Stimulated activated CD4-positive, alpha-beta T cell treated with anti-CD3 and anti-CD28 coated beads, Interleukin-4, amount 100 ng/mL, for 4 hours (primary cell): ENCODE measurements at regions not wholly inside any gene's neighbourhood (a gene's known extent, or its start where the extent isn't known, plus 50 kb on each side); places are given as distances from the start of the nearest gene placed in this dataset.
"Not testable (repeated sequence)": the region's sequence is repeated elsewhere in the genome, so short reads cannot be mapped to it uniquely, and the experiment has no call there.

ENCODE experiments used
- DNase-seq, 2 experiments: peaks; one replicate each; pipeline ENCODE4 v3.0.0-alpha.2; 2020

DNA sequence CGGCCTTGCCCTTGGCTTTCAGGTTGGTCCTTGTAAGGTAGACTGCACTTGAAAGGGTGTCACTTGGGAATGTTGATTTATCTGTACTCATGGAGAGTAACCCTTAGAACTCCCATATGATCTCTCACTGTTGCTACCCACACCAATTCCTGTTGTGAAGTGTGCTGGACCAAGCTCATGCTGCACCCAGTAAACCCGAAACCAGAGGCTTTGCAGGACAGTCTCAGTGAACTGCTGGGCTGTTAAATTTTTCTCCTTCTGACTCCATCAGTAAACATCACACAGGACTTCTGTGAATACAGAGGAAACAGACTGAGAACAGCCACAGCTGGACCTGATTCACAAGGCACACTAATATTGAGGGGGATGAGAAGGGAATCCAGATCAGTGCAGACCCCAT lies 783.0 kb downstream of the TMEM121 start:
- DNase-seq = no peak

GRCh38 chr14:106315436-106315835 lies 789.1 kb downstream of the TMEM121 start:
- DNase-seq = no peak

DNA sequence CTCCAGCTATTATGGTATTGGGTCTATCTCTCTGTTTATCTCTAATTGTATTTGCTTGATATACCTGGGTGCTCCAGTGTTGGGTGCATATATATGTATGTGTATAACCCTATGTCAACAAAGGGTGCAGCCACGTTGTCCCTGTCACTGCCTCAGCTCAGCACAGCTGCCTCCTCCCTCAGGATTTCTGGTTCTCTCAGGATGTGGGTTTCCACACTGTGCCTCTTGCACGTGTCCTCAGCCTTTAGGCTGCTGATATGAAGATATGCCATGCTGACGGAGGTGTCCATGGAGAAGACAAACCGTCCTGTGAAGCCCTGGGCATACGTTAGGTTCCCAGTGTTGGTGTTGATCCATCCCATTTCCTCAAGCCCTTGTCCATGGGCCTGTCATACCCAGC lies 791.2 kb downstream of the TMEM121 start:
- no peak for DNase-seq

- peak; percentile 36 to 43 for DNase-seq
These were observed 792.3 kb downstream of the TMEM121 start for GRCh38 chr14:106318700-106319099.

- peak; percentile 31 to 36 for DNase-seq
These were observed 797.6 kb downstream of the TMEM121 start for GRCh38 chr14:106323970-106324369.

DNA sequence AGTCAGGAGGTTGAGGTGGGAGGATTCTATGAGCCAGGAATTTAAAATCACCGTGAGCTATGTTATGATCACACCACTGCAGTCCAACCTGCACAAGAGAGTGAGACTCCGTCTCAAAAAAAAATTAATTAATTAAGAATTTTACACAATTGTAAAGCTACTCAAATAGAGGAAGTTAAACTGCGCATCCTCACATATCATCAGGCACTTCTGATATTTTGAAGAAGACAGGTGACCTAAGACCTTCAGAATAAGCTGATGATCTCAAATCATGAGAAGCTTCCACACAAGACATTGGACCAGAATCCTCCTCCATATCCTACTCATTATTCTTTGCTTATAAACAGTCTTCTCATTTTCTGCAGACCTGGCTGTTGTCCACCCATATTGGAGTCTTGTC lies 800.9 kb downstream of the TMEM121 start:
- no peak for DNase-seq

DNA sequence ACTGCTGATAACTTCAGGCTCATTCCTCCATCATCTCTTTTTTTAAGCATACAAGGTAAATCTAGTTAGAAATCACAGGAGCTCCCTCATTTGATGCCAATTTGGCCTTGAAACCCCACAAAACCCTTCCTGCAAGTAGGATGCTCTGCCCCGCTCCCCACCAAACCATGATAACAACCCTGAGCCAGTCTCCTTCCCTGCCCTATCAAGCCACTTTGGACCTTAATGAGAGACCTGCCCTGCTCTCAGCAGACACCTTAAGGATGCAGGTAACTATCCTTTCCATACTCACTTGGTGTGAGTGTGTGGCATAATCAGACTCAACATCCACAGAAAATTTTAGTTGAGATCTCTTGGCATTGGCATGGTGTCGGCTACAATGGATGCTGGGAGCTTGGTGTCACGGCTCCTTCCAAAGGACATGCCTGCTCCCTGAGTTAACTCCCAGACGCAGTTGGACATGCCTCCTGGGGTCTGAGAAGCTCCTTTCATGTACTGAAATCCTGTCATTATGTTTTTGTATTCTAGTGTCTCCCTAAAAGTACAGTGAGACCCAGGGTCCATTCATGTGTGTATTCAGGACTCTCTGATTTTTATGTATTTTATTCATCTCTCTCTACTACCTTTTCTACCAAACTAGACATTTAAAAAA lies 801.4 kb downstream of the TMEM121 start:
- not testable (repeated sequence) for DNase-seq

DNA sequence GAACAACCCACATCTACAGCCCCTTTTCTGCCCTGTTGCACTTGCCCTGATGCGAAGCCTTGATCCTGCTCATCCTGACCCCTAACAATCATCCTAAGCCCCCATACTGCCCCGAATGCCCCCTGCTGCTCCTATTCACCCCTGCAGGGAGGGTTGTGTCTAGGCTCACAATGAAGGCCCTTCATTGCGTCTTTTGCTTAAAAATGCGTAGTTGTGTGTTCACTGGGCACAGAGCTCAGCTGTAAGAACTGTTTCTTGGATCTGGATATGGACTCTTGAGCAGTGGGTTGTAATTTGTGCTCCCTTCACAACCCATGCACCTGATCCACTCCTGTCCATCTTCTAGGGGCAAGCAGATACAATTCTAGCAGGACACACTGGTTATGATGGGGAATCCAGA lies 802.9 kb downstream of the TMEM121 start:
- DNase-seq = not testable (repeated sequence)

DNA sequence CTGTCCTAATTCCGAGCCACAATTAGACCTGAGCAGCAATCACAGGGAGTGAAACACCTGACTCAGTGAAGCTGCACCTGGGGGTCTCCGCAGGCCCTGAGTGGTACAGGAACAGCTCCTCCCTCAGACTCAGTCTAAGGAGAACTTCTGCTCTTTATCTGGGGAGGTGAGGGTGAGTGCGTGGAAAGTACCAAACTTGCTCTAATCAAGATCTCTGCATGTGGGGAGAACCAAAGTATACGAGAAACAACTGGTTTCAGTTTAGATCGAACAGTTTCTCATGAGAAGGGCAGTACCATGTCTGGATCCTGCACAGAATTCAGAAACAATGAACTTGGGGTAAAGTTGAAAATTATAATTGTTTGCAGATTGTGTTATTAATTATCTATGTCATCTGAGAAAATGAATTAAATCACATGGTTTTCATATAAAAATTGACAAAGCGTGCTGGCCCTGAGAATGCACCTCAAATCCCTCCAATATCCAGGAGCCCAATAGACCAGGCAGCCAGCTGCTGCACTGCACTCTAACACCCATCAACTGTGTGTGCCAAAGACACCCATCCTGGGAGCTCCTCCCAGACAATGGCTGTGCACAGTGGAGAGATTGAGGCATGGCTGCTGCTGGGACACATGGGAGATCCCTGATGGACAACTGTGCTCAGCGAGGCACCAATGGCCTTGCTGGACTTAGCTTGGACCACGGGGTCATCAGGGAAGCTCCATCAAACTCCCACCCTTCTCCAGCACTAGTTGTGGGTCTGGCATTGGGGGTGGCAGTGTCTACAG lies 803.8 kb downstream of the TMEM121 start:
- not testable (repeated sequence) for DNase-seq

- peak; percentile 66 to 86 for DNase-seq
These were observed 808.2 kb downstream of the TMEM121 start for GRCh38 chr14:106334428-106335109.

DNA sequence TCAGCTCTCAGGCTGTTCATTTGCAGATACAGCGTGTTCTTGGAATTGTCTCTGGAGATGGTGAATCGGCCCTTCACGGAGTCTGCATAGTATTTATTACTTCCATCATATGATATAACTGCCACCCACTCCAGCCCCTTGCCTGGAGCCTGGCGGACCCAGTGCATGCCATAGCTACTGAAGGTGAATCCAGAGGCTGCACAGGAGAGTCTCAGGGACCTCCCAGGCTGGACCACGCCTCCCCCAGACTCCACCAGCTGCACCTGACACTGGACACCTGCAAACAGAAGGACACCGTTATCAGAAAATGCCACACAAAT lies 808.7 kb downstream of the TMEM121 start:
- DNase-seq = not testable (repeated sequence)

- not testable (repeated sequence) for DNase-seq
These were observed 812.4 kb downstream of the TMEM121 start for GRCh38 chr14:106338775-106339174.

GRCh38 chr14:106340658-106341057 lies 814.3 kb downstream of the TMEM121 start:
- not testable (repeated sequence) for DNase-seq

- DNase-seq = peak in 1 of 2 experiments; percentile 5
These were observed 814.8 kb downstream of the TMEM121 start for GRCh38 chr14:106341161-106341560.

DNA sequence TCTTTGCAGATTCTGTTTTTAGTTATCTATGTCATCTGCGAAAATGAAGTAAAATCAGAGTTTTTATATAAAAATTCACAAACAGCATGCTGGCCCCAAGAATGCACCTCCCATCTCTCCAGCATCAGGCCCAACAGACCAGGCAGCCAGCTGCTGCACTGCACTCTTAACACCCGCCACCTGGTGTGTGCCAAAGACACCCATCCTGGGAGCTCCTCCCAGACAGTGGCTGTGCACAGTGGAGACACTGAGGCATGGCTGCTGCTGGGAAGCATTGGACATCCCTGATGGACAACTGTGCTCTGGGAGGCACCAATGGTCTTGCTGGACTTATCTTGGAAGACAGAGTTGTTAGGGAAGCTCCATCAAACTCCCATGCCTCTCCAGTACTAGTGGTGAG lies 817.2 kb downstream of the TMEM121 start:
- no peak for DNase-seq

DNA sequence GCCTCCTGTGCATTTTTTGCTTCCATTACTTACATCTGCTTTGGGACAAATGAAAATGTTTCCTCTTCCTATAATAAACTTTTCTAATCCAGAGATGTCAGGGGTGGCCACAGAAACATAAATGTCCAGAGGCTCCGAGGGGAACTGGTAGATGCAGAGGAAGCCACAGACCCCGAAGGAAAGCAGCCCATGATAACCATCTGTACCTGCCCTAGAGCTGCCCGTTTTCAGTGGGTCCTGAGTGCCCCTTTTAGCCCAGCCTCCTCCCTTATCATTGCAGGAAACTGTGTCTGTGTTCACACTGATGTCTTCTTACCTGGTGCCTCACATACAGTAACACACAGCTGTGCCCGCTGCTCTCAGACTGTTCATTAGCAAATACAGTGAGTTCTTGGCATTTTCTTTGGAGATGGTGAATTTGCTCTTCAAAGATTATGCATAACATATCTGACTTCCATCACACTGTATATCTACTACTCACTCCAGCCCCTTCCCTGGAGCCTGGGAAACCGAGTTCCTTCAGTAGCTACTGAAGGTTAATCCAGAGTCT lies 817.8 kb downstream of the TMEM121 start:
- DNase-seq = not testable (repeated sequence)

DNA sequence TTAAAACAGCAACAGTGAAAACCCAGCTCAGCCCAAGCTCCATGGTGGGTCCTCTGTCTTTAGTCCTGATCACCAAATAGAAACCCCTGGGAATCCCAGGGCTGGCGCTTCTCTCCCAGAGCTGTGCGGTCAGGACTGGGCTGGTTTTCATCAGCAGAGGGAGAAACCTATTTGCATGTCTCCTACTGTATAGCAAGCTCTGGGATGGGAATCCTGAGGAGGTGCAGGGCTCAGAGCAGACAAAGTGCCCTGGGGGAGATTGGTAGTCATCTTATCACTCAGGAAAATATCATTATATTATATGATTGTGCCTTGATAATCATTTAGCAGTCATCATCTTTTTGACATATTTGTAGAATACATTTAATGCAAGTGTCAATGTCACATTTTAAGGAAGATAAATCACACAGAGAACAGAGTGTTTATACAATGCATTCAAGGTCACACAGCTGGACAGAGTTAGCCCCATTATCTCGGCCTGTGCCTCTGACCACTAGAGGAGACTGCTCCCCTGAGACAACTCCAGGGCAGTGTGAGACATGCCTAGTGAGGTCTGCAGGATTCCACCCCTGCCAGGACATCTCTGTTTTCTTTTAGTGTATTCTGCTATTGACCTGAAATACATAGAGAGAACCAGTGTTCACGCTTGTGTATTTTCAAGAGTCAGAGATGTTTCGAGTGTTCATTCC lies 818.6 kb downstream of the TMEM121 start:
- DNase-seq = not testable (repeated sequence)

DNA sequence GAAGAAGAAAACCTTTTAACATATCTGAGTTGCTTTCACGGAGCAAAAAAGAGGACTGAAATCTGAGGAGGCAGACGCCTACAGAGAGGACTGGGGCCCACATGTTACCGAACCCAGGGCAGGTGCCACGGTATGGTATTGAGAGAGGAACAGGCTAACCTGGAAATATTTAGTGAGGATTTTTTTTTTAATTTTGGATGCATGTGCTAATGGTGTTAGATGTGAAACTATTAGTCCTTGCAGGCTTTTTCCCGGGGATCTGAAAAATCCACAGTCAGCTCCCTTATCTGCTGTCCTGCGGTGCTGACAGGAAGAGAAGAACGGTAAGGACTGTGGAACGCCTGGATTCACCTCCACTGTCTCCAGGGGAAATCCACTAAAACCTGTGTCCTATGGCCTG lies 819.7 kb downstream of the TMEM121 start:
- DNase-seq = no peak

DNA sequence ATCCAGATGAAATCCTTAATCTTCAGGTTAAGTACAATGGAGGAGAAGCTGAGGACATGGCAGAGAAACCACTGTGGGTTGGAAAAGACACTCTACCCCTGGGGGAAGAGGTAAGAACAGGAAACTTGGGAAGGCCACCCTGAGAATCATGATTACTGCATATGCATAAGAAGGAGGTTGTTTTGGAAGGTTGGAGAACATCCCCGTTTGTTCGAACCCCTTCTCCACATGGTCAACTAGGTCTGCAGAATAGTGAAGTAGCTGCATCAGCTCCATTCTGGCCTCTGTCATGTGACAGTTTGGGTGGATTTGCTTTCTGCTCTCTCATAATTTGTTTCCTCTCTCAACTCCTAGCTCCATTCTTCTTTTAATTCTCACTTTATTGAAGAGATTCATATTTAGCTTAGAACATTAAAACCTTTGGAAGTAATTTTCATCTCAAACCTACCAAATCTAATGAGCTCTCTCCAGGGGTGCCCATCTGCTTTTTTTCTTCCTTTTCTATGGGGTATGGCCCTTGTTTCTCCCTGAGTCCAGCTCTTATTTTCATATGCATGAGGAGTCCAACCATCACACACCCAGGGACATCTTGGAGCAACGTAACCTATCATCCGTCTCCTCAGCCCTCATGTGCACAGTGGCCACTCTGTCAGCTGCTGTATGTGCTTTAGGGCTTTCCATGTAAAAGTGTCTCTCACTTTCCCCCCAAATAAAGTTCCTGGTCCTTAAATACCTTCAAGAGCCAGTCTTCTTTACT lies 820.3 kb downstream of the TMEM121 start:
- no peak for DNase-seq

GRCh38 chr14:106347291-106347778 lies 821.0 kb downstream of the TMEM121 start:
- no peak for DNase-seq

GRCh38 chr14:106347890-106348755 lies 821.7 kb downstream of the TMEM121 start:
- DNase-seq = no peak
